GM12872 (cell line): ENCODE measurements at regions not wholly inside any gene's neighbourhood (a gene's known extent, or its start where the extent isn't known, plus 50 kb on each side); places are given as distances from the start of the nearest gene placed in this dataset.

Experiments
- CTCF ChIP-seq: IDR thresholded peaks from 3 replicates; pipeline ENCODE4 v1.5.1; 2011; ENCODE audit warnings: low read depth, mild to moderate bottlenecking, low read length, moderate library complexity; ENCODE audit not compliant: insufficient read depth

- TF ChIP-seq CTCF: no peak
Measured at GRCh38 chr12:127479256-127479655, 787.7 kb upstream of the TMEM132C start.

- TF ChIP-seq CTCF: no peak
Measured at GRCh38 chr12:127480775-127481314, 786.1 kb upstream of the TMEM132C start.

- TF ChIP-seq CTCF: no peak
Measured at GRCh38 chr12:127482950-127483349, 784.0 kb upstream of the TMEM132C start.

- TF ChIP-seq CTCF: no peak
Measured at GRCh38 chr12:127485528-127485927, 781.4 kb upstream of the TMEM132C start.

GRCh38 chr12:127487031-127487430 is 779.9 kb upstream of the TMEM132C start:
- no peak for TF ChIP-seq CTCF

GRCh38 chr12:127489061-127489460 is 777.9 kb upstream of the TMEM132C start:
- no peak for TF ChIP-seq CTCF

GRCh38 chr12:127494961-127495915 is 771.7 kb upstream of the TMEM132C start:
- TF ChIP-seq CTCF: no peak
